ENCODE measurements at regions not wholly inside any gene's neighbourhood (a gene's known extent, or its start where the extent isn't known, plus 50 kb on each side); places are given as distances from the start of the nearest gene placed in this dataset.

DNA sequence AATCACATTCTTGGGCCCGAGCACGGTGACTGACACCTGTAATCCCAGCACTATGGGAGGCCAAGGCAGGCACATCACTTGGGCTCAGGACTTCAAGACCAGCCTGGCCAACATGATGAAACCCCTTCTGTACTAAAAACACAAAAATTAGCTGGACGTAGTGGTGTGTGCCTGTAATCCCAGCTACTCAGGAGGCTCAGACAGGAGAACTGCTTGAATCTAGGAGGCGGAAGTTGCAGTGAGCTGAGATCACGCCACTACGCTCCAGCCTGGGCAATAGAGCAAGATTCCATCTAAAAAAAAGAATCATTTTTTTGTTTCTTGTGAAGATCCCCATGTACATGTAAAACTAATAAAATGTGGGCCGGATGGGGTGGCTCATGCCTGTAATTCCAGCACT is 53.1 kb upstream of the ATF7IP2 start:
- Histone ChIP-seq H3F3A (ENCODE audit: insufficient read depth) (no peaks in the 10 kb centered on the region), H3K9ac (no peak overlapping the region), H3K79me2 (ENCODE audit: insufficient read depth) (no peaks in the 10 kb centered on the region), H3K4me2 (ENCODE audit: unreplicated experiment) (no peak overlapping the region), H3K4me1 (ENCODE audit: insufficient read depth) (no peaks in the 10 kb centered on the region), H3K27me3 (replicated peaks; ENCODE audit: insufficient read depth) (no peaks in the 10 kb centered on the region), H3K27ac (no peak overlapping the region), H2AFZ (no peak overlapping the region), H3K36me3 (ENCODE audit: low read depth) (no peaks in the 10 kb centered on the region), H3K9me2 (ENCODE audit: insufficient read depth) (no peaks in the 10 kb centered on the region), H3K4me3 (no peak overlapping the region), H4K20me1 (ENCODE audit: insufficient read depth) (no peaks in the 10 kb centered on the region), H3K9me3 (ENCODE audit: low read depth) (no peaks in the 10 kb centered on the region)
- 41 to 47% methylated on average over 7 of the region's 7 CpGs for WGBS, 2 experiments (ENCODE audit: low coverage in 1 of 2, low lambda C conversion rate in 2 of 2, missing lambda C conversion rate in 2 of 2)
- DNase-seq: no peak
- TF ChIP-seq EZH2 (IDR thresholded peaks at IDR 0.05; ENCODE audit: insufficient read depth, poor library complexity, severe bottlenecking): no peak
- no peak for TF ChIP-seq EZH2phosphoT487 (IDR thresholded peaks at IDR 0.05; ENCODE audit: insufficient read depth, low read depth)
- in situ Hi-C loops (cut with MboI): no loop called here

DNA sequence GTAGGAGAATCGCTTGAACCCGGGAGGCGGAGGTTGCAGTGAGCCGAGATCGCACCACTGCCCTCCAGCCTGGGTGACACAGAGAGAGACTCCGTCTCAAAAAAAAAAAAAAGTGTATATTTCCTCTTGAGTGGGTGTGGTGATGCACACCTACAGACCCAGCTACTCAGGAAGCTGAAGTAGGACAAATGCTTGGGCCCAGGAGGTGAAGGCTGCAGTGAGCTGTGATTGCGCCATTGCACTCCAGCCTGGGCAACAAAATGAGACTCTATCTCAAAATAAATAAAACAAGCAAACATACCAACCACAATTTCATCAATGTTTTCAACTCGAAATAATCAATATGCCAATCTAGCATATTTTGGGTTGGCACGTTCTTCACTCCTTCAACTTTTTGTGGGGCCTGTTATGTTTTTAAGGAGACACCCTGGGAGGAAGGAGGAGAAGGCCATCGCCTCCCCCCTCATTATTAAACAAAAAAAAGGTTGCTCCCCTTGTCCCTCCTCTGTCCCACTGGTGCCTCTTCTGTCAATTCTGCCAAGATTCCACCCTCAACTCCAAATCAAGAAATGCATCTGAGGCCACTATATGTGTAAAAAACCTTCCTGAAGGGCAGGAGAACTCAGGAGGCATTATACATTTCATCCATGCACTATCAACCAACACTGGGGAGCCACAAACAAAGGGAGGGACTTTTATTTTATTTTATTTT is 52.4 kb upstream of the ATF7IP2 start:
- H3K9ac ChIP-seq: no peak overlapping the region
- no peaks in the 10 kb centered on the region for H4K20me1 ChIP-seq (ENCODE audit: insufficient read depth)
- DNase-seq: no peak
- H3K9me3 ChIP-seq (ENCODE audit: low read depth): no peaks in the 10 kb centered on the region
- H3K4me1 ChIP-seq (ENCODE audit: insufficient read depth): no peaks in the 10 kb centered on the region
- H3F3A ChIP-seq (ENCODE audit: insufficient read depth): no peaks in the 10 kb centered on the region
- H3K4me3 ChIP-seq: no peak overlapping the region
- no peak overlapping the region for H2AFZ ChIP-seq
- no peak overlapping the region for H3K4me2 ChIP-seq (ENCODE audit: unreplicated experiment)
- H3K27me3 ChIP-seq (replicated peaks; ENCODE audit: insufficient read depth): no peaks in the 10 kb centered on the region
- in situ Hi-C loops (cut with MboI): no loop called here
- TF ChIP-seq EZH2 (IDR thresholded peaks at IDR 0.05; ENCODE audit: insufficient read depth, poor library complexity, severe bottlenecking) (no peak), EZH2phosphoT487 (IDR thresholded peaks at IDR 0.05; ENCODE audit: insufficient read depth, low read depth) (no peak)
- no peak overlapping the region for H3K27ac ChIP-seq
- no peaks in the 10 kb centered on the region for H3K36me3 ChIP-seq (ENCODE audit: low read depth)
- H3K79me2 ChIP-seq (ENCODE audit: insufficient read depth): no peaks in the 10 kb centered on the region
- no peaks in the 10 kb centered on the region for H3K9me2 ChIP-seq (ENCODE audit: insufficient read depth)
- WGBS, 2 experiments (ENCODE audit: low coverage in 1 of 2, low lambda C conversion rate in 2 of 2, missing lambda C conversion rate in 2 of 2): 33 to 46% methylated on average over 4 to 10 of the region's 10 CpGs

DNA sequence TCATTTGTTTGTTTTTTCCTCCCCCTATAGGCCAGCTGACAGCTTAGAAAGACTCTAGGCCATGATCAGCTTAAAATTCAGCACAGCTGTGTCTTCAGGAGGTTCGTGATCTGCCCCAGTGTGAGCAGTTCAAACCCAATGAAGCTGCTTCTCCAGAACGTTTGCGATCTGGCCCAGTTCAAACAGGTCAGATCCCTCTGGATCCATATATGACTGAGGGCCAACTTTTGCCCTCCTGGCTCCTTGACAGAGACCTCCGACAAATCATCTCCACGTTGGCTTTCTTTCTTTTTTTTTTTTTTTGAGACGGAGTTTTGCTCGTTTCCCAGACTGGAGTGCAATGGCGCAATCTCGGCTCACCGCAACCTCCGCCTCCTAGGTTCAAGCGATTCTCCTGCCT is 50.2 kb upstream of the ATF7IP2 start:
- no peaks in the 10 kb centered on the region for H3K9me3 ChIP-seq (ENCODE audit: low read depth)
- in situ Hi-C loops (cut with MboI): no loop called here
- H3K27ac ChIP-seq: no peak overlapping the region
- no peaks in the 10 kb centered on the region for H3F3A ChIP-seq (ENCODE audit: insufficient read depth)
- no peak overlapping the region for H3K4me2 ChIP-seq (ENCODE audit: unreplicated experiment)
- H3K36me3 ChIP-seq (ENCODE audit: low read depth): no peaks in the 10 kb centered on the region
- H3K79me2 ChIP-seq (ENCODE audit: insufficient read depth): no peaks in the 10 kb centered on the region
- no peaks in the 10 kb centered on the region for H4K20me1 ChIP-seq (ENCODE audit: insufficient read depth)
- H3K27me3 ChIP-seq (replicated peaks; ENCODE audit: insufficient read depth): no peaks in the 10 kb centered on the region
- TF ChIP-seq EZH2phosphoT487 (IDR thresholded peaks at IDR 0.05; ENCODE audit: insufficient read depth, low read depth): no peak
- TF ChIP-seq EZH2 (IDR thresholded peaks at IDR 0.05; ENCODE audit: insufficient read depth, poor library complexity, severe bottlenecking): no peak
- no peak overlapping the region for H3K9ac ChIP-seq
- 46% methylated on average over 7 to 12 of the region's 12 CpGs for WGBS, 2 experiments (ENCODE audit: low coverage in 1 of 2, low lambda C conversion rate in 2 of 2, missing lambda C conversion rate in 2 of 2)
- H3K4me1 ChIP-seq (ENCODE audit: insufficient read depth): no peaks in the 10 kb centered on the region
- H3K4me3 ChIP-seq: no peak overlapping the region
- DNase-seq: no peak
- H2AFZ ChIP-seq: no peak overlapping the region
- H3K9me2 ChIP-seq (ENCODE audit: insufficient read depth): no peaks in the 10 kb centered on the region

All from GM23248 (cell line).